ENCODE measurements at regions not wholly inside any gene's neighbourhood (a gene's known extent, or its start where the extent isn't known, plus 50 kb on each side); places are given as distances from the start of the nearest gene placed in this dataset.

- no peak for DNase-seq
Observed at GRCh38 chr10:28812384-28813372, 135.4 kb downstream of the BAMBI start.

GRCh38 chr10:28815681-28816080 lies 138.4 kb downstream of the BAMBI start:
- no peak for DNase-seq

- DNase-seq, result no peak
Observed at GRCh38 chr10:28822719-28823464, 145.6 kb downstream of the BAMBI start.

- no peak for DNase-seq
Observed at GRCh38 chr10:28823501-28824075, 146.3 kb downstream of the BAMBI start.

GRCh38 chr10:28833313-28833712 lies 156.0 kb downstream of the BAMBI start:
- DNase-seq, result no peak

GRCh38 chr10:28836435-28836743 lies 159.1 kb downstream of the BAMBI start:
- DNase-seq, result no peak

- no peak for DNase-seq
Observed at GRCh38 chr10:28837613-28838390, 160.5 kb downstream of the BAMBI start.

GRCh38 chr10:28838908-28839307 lies 161.6 kb downstream of the BAMBI start:
- no peak for DNase-seq

- no peak for DNase-seq
Observed at GRCh38 chr10:28839600-28840007, 162.3 kb downstream of the BAMBI start.

- no peak for DNase-seq
Observed at GRCh38 chr10:28840202-28840601, 162.9 kb downstream of the BAMBI start.

- DNase-seq, result no peak
Observed at GRCh38 chr10:28840971-28841370, 163.7 kb downstream of the BAMBI start.

- DNase-seq, result no peak
Observed at GRCh38 chr10:28841625-28842024, 164.3 kb downstream of the BAMBI start.

- DNase-seq, result no peak
Observed at GRCh38 chr10:28842321-28842720, 165.0 kb downstream of the BAMBI start.

- DNase-seq, result no peak
Observed at GRCh38 chr10:28845009-28845682, 167.8 kb downstream of the BAMBI start.

- no peak for DNase-seq
Observed at GRCh38 chr10:28849309-28849708, 172.0 kb downstream of the BAMBI start.

GRCh38 chr10:28849821-28850220 lies 172.5 kb downstream of the BAMBI start:
- no peak for DNase-seq

GRCh38 chr10:28850784-28851183 lies 173.5 kb downstream of the BAMBI start:
- no peak for DNase-seq

GRCh38 chr10:28853195-28853594 lies 175.9 kb downstream of the BAMBI start:
- DNase-seq, result no peak

- no peak for DNase-seq
Observed at GRCh38 chr10:28857164-28857563, 179.8 kb downstream of the BAMBI start.

- no peak for DNase-seq
Observed at GRCh38 chr10:28858646-28859045, 181.3 kb downstream of the BAMBI start.

GRCh38 chr10:28859791-28860190 lies 182.5 kb downstream of the BAMBI start:
- no peak for DNase-seq

- no peak for DNase-seq
Observed at GRCh38 chr10:28862219-28862618, 184.9 kb downstream of the BAMBI start.
